HFFc6 (cell line): ENCODE measurements at regions not wholly inside any gene's neighbourhood (a gene's known extent, or its start where the extent isn't known, plus 50 kb on each side); places are given as distances from the start of the nearest gene placed in this dataset.

ENCODE experiments used
- DNase-seq: peaks from one replicate; pipeline ENCODE4 v3.0.0-alpha.2; 2018
- H3K27ac Mint-ChIP-seq: 2 replicates; pipeline ENCODE4 v1.8.0; 2020; ENCODE audit warnings: mild to moderate bottlenecking, mixed read lengths
- H3K27me3 Mint-ChIP-seq: 2 replicates; pipeline ENCODE4 v1.8.0; 2021; ENCODE audit warnings: mild to moderate bottlenecking, moderate library complexity, mixed read lengths; ENCODE audit not compliant: insufficient read depth
- H3K36me3 Mint-ChIP-seq: 2 replicates; pipeline ENCODE4 v1.8.0; 2021; ENCODE audit warnings: low read depth, mixed read lengths
- H3K4me1 Mint-ChIP-seq: 2 replicates; pipeline ENCODE4 v1.8.0; 2020; ENCODE audit warnings: low read depth, mixed read lengths
- H3K4me3 Mint-ChIP-seq: 2 replicates; pipeline ENCODE4 v1.8.0; 2020; ENCODE audit warnings: mild to moderate bottlenecking, moderate library complexity, mixed read lengths
- H3K9me3 Mint-ChIP-seq: 2 replicates; pipeline ENCODE4 v1.8.0; 2020; ENCODE audit warnings: mild to moderate bottlenecking, mixed read lengths
- TF ChIP-seq, protein P1 (sequence below): fragments of 200-600 bp; sonication (generic); IDR thresholded peaks from 2 replicates; pipeline ENCODE4 v1.5.0; 2021; ENCODE audit warnings: antibody characterized with exemption, mild to moderate bottlenecking

GRCh38 chr6:26157251-26158075, 70.2 kb downstream of the HFE start:
- DNase-seq: peak; percentile 99
- Mint-ChIP-seq H3K4me1 (peaks cover 62% of the 10 kb centered on the region), H3K36me3 (peaks cover 8% of the 10 kb centered on the region; the same call in 1 of the 2 replicates), H3K27ac (peak overlapping the region; percentile 81), H3K9me3 (peaks cover 14% of the 10 kb centered on the region), H3K27me3 (peaks cover 30% of the 10 kb centered on the region), H3K4me3 (peak overlapping the region; percentile 89)
- TF ChIP-seq, protein P1, sequence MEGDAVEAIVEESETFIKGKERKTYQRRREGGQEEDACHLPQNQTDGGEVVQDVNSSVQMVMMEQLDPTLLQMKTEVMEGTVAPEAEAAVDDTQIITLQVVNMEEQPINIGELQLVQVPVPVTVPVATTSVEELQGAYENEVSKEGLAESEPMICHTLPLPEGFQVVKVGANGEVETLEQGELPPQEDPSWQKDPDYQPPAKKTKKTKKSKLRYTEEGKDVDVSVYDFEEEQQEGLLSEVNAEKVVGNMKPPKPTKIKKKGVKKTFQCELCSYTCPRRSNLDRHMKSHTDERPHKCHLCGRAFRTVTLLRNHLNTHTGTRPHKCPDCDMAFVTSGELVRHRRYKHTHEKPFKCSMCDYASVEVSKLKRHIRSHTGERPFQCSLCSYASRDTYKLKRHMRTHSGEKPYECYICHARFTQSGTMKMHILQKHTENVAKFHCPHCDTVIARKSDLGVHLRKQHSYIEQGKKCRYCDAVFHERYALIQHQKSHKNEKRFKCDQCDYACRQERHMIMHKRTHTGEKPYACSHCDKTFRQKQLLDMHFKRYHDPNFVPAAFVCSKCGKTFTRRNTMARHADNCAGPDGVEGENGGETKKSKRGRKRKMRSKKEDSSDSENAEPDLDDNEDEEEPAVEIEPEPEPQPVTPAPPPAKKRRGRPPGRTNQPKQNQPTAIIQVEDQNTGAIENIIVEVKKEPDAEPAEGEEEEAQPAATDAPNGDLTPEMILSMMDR: no peak

DNA sequence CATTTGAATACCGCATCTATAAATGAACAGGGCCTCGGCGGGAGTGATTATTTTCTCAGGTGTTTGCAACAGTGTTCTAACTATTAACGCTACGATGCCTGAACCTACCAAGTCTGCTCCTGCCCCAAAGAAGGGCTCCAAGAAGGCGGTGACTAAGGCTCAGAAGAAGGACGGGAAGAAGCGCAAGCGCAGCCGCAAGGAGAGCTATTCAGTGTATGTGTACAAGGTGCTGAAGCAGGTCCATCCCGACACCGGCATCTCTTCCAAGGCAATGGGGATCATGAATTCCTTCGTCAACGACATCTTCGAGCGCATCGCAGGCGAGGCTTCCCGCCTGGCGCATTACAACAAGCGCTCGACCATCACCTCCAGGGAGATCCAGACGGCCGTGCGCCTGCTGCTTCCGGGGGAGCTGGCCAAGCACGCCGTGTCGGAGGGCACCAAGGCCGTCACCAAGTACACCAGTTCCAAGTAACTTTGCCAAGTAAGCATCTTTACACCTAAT, 70.9 kb downstream of the HFE start:
- peaks cover 30% of the 10 kb centered on the region for H3K27me3 Mint-ChIP-seq
- TF ChIP-seq, protein P1: no peak
- no peak for DNase-seq
- H3K9me3 Mint-ChIP-seq: peaks cover 14% of the 10 kb centered on the region
- peak overlapping the region; percentile 81 for H3K27ac Mint-ChIP-seq
- H3K4me3 Mint-ChIP-seq: peak overlapping the region; percentile 89
- peaks cover 8% of the 10 kb centered on the region; the same call in 1 of the 2 replicates for H3K36me3 Mint-ChIP-seq
- peaks cover 56% of the 10 kb centered on the region for H3K4me1 Mint-ChIP-seq

DNA sequence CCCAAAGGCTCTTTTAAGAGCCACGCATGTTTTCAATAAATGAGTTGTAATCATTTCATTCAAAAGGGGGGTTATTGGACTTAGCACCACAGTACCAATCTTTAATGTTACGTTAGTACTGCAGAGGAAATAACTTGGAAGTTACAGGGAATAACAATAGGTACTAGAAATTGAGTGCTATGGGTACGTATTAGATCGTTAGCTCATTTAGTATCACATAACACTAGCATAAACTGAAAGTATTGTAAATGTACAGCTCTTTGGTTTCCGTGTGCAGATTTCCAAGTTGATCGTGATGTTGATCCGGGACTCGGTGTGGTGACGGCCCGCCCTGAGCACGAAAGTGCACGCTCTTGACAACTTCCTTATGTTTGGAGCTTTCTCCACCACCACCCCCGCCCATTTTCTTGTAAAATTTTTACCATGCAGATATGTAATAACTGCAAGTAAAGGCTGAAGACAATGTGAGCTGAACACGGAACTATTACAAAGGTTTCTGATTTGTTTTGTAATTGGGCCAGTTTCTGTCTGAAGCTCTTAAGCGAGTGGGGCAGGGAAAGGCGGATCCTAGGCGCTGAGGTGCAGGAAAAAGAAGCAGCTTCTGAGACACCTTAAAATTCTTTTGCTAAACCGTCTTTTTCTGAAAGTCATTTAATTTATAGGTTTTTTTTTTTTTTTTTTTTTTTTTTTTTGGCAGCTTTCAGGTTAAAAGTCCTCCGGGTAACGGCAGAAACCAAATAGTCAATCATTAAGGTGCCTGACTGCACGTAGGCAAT, 71.5 kb downstream of the HFE start:
- H3K4me3 Mint-ChIP-seq: peak overlapping the region; percentile 89
- H3K36me3 Mint-ChIP-seq: peaks cover 8% of the 10 kb centered on the region; the same call in 1 of the 2 replicates
- TF ChIP-seq, protein P1: no peak
- H3K27me3 Mint-ChIP-seq: peaks cover 30% of the 10 kb centered on the region
- peaks cover 14% of the 10 kb centered on the region for H3K9me3 Mint-ChIP-seq
- peak; percentile 57 for DNase-seq
- peaks cover 56% of the 10 kb centered on the region for H3K4me1 Mint-ChIP-seq
- H3K27ac Mint-ChIP-seq: peak overlapping the region; percentile 81

DNA sequence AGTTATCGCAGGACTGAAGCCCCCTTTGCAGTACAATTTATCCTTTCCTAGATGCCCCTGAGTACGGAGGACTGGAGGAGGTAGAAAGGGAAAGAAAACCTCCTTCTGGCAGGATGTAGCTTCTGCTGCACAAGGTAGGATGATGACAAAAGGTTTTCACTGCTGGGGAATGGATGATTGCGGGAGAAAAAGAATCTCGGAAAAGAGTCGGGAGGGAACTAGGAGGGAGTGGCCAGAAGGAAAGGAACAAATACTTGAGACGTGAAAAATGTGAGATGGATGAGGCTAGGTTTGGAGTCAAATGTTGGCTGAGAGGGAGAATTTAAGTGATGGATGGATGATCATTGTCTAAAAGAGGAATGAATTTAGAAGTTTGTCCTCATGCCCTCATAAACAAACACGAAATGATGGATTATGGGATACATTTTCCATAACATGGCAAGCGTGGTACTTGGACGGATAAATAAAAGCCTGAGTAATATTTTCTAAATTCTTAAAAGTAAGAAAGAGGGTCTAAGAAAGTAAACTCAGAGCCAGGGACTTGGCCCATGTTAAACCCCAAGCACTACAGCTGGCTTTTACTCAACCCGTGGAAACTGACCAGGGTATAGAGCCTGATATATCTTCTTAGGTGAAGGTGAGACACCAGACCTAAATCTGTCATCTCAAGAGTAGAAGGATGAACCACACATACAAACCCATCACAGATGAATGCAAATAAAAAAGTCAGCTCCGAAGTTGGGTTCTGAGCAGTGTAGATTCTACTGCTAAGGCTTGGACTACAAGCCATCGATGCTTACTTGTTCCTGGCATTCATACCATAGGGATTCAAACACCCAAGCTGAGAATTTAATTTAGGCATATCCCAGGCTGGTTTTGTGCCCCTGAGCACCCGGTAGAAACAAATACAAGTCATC, 72.4 kb downstream of the HFE start:
- H3K9me3 Mint-ChIP-seq: peaks cover 14% of the 10 kb centered on the region
- peaks cover 30% of the 10 kb centered on the region for H3K27me3 Mint-ChIP-seq
- H3K4me1 Mint-ChIP-seq: peaks cover 56% of the 10 kb centered on the region
- DNase-seq: peak; percentile 25
- H3K27ac Mint-ChIP-seq: peak overlapping the region; percentile 81
- H3K36me3 Mint-ChIP-seq: peaks cover 8% of the 10 kb centered on the region; the same call in 1 of the 2 replicates
- TF ChIP-seq, protein P1: no peak
- H3K4me3 Mint-ChIP-seq: peak overlapping the region; percentile 89

- peaks cover 13% of the 10 kb centered on the region; the same call in 1 of the 2 replicates for H3K36me3 Mint-ChIP-seq
- TF ChIP-seq, protein P1: no peak
- peaks cover 11% of the 10 kb centered on the region for H3K9me3 Mint-ChIP-seq
- peaks cover 40% of the 10 kb centered on the region for H3K4me1 Mint-ChIP-seq
- no peak for DNase-seq
- peaks cover 27% of the 10 kb centered on the region for H3K27me3 Mint-ChIP-seq
- H3K4me3 Mint-ChIP-seq: no peak overlapping the region
- peak overlapping the region; percentile 49 for H3K27ac Mint-ChIP-seq
Observed at GRCh38 chr6:26161322-26161721, 74.1 kb downstream of the HFE start.
